ENCODE measurements at regions not wholly inside any gene's neighbourhood (a gene's known extent, or its start where the extent isn't known, plus 50 kb on each side); places are given as distances from the start of the nearest gene placed in this dataset.
"Not testable (repeated sequence)": the region's sequence is repeated elsewhere in the genome, so short reads cannot be mapped to it uniquely, and the experiment has no call there.

DNA sequence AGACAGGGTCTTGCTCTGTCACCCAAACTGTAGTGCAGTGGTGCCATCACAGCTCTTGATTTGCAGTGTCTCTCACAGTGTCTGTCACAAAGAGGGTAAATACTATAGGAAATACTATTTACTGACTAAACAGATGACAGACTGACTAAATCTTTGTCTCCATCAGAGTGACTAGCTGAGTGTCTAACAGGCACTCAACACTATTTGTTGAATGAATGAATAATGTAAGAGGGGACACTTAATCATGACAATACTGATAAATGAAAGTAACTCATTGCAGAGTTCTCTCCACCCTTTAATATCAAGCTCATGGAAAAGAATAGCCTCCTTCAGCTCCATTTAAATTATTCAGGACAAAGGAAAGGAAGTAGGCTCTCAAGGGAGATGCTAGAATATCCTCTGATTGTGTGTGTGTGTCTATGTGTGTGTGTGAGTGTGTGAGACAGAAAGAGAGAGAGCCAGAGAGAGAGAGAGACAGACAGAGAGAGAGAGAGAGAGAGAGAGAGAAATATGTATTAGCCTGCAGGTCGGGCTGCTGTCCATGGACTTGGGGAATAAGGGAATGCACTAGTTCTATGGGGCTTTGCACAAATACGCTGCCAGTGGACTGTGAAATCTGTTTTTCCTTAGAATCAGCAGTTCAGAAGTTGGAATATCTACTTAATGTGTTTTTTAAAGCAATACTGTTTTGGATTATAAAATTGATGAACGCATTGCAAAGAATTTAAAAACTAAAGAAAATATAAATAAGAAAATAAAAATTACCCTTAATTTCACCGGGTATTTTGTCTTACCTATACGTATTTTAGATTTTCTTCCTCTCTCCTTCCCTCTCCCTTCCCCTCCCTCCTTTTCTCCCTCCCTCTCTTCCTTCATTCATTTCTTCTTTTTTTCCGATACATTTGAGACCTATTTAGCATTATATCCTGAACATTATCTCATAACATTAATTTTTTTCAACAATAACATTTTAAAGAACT, 132.9 kb upstream of the LRIG1 start:
- DNase-seq = peak; percentile 7

DNA sequence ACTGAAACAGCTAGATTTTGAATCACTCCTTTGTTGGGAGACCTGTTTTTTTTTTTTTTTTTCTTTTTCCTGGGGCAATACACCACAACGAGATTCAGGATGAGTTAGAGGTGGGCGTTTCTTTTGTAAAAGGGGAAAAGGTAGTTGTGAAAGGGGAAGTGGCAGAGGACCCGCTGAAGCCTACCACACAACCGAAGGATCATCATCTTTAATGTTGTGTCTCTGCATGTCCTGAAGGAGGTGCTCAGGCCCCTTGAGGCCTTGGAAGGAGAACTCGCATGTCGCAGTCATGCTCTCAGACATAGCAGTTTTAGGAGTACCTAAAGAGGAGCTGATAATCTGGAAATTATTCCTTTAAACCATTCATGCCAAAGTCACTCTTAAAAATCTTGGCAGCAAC, 137.9 kb upstream of the LRIG1 start:
- DNase-seq = no peak

DNA sequence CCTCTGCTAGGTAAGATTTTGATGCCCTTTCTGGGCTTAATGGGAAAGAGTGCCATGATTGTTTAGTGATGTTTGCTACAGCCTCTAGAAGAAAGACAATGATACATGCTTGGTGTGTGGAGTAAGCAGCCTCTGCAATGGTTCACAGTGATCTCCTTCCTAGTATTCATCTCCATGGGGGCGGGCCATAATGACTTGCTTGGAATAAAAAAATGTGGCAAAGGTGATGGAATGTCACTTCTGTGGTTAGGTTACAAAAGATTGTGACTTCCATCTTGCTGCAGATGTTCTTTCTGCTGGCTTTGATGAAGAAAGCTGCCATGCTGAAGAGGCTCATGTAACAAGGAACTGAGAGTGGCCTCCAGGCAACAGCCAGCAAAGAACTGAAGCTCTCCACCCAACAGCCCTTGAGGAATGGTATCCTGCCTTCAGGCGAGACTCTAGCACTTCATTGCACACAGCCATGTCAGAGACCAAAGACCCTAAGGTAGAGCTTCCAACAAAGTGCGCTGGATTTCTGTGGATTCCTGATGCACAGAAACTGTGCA, 139.1 kb upstream of the LRIG1 start:
- no peak for DNase-seq

DNA sequence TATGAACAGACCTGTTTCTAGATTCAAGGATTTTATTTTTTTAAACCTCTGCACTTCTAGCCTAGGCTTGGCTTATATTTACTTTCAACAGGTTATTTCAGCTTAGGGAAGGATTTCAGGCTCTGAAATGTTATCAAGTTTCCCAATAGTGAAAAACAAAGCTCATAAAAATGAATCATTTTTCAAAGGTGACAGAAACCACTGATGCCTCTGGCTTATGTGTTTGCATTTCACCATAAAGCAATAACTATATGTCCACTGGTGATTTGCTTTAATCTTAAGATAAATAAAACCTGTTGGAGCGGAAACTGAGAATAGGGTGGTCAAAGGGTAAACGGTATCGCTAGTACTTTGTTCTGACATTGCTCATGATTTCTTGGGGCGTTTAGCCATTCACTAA, 141.2 kb upstream of the LRIG1 start:
- no peak for DNase-seq

DNA sequence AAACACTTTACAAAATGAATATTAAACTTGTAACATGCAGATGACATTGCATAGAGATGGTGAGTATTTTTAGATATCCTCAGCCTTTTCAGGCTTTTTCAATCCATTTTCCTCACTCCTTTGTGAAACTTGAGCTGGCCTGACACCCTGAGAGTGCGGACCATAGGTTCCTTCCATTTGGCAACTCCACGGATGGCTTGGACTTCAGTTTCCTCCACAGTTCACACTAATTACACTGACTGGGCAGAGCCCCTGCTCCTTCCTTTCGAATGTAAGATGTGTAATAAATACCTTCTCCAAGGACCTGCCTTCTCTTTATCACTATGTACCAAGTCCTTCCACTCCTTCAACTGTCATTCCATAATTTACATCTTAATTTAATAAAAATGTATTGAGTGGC, 141.7 kb upstream of the LRIG1 start:
- DNase-seq = no peak

DNA sequence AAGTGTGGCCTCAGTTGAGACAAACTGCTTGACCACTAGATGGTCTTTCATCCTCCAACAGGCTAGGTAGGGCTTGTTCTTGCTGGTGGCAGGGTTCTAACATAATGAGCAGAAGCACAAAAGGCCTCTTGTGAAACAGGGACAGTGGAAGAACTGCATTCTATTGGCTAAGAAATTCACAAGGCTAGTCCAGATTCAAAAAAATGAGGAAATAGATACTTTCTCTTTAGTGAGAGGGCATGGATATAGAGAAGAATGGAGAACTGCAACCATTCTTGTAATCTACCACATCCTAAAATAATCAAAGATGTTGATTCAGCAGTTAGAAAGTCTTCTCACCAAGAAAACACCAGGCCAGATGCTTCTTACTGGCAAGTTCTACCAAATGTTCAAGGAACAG, 143.7 kb upstream of the LRIG1 start:
- DNase-seq = no peak

DNA sequence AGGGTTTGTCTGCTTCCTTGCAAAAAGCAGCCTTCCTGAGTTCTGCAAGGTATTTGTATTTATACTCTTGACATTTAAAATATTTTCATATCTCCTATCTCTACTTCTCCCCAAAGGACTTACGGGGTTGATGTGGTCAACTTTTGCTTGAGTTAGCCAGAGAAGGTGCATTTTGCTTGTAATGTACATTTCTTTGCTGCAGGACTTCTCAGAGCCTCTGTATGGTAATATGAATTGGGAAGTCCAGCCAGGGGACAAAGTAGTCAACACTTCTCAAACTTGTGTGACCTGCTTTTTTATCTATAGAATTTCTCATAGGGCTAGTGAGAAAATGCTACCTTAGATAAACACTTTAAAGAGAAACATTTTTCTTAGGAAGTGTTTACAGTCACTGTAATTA, 148.2 kb upstream of the LRIG1 start:
- DNase-seq = no peak

DNA sequence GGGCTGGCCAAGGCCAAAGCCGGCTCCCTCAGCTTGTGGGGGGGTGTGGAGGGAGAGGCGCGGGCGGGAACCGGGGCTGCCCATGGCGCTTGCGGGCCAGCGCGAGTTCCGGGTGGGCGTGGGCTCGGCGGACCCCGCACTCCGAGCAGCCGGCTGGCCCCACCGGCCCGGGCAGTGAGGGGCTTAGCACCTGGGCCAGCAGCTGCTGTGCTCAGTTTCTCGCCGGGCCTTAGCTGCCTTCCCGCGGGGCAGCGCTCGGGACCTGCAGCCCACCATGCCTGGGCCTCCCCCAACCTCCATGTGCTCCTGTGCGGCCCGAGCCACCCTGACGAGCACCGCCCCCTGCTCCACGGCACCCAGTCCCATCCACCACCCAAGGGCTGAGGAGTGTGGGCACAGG, 150.7 kb upstream of the LRIG1 start:
- DNase-seq = not testable (repeated sequence)

DNA sequence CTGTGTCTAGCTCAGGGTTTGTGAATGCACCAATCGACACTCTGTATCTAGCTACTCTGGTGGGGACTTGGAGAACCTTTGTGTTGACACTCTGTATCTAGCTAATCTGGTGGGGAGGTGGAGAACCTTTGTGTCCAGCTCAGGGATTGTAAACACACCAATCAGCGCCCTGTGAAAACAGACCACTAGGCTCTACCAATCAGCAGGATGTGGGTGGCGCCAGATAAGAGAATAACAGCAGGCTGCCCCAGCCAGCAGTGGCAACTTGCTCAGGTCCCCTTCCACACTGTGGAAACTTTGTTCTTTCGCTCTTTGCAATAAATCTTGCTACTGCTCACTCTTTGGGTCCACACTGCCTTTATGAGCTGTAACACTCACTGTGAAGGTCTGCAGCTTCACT, 151.3 kb upstream of the LRIG1 start:
- DNase-seq = not testable (repeated sequence)

DNA sequence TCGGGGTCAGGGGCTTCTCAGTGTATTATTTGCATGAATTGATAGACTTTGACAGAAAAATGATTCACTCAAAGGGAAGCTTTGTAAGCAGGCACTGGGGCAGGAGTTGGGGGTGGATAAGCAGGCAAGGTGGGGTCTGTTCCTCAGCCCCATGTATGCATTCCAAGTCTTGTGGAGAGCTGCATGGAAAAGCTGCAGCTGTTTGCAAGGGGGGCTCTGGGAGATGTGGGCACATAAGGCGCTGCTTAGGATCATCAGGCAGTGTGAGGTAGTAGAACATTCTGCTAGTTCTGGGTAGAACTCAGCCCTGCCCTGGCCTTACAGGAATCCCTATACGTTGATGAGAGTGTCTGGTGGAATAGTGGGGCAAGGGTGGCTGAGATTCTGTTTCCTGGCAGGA, 154.2 kb upstream of the LRIG1 start:
- DNase-seq = no peak

DNA sequence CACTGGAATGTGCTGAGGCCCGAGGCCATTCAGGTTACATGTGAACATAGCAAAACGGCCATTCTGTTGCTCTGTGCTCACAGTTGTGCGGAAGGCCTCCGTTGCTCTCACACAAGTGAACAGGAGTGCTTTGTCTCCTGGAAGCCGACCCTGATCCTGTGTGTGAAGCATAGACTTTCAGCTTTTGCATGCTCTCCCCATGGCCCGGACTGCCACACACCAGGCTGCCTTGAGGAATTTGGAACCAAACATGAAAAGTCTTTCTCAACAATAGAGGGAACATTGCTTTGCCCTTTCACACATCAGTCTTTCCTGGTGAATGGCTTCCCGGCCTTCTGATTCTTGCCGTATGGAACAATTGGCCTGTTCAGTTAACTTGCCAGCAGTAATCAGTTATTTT, 154.8 kb upstream of the LRIG1 start:
- no peak for DNase-seq

DNA sequence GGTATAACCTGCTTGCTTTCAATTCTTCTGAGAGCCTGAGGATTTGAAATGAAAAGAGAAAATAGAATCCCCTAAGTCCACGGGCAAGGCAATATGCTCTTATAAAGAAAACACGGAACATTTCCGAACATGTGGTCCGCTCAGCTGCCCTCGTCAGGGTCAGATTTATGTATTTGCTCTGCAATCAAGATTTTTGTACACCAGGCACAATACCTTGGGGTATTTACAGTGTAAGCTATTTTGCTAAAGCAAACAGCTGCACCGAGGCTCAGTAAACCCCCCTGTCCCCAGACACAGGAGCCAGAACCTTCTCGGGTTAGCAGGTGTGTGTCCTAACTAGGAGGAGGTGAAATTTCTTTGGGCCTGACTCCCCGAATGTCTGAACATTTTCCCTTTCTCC, 155.8 kb upstream of the LRIG1 start:
- no peak for DNase-seq

DNA sequence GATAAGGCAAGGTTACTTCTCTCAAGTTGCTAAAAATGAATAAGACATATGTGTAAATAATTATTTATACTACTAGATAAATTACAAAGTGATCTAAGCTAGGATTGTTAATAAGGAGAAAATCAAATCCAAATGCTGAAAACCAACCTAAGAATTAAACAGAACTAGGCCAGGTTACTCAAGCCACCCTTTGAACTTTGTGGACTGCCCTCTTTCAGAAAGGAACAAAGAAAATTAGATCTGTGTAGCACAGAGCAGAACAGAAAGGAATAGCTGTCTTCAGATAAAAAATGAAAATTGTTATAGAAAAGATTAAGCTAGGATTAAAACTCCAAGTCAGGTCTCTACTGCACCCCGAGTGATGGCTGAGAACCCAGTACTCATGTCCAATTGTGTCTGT, 158.2 kb upstream of the LRIG1 start:
- no peak for DNase-seq

DNA sequence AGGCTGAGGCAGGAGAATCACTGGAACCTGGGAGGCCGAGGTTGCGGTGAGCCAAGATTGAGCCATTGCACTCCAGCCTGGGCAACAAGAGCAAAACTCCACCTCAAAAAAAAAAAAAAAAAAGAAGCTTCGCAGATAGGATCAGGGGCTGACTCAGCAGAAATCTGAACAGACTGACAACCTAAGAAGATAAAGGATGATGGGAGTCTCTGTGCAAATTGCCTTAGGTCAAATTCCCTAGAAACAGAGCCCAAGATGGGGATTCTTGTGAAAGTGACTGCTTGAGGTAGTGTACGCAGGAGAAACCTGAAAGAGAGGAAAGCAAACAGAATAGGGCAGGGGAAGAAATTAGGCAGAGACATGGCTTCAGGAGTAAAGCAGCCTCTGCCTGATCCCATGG, 160.8 kb upstream of the LRIG1 start:
- no peak for DNase-seq

DNA sequence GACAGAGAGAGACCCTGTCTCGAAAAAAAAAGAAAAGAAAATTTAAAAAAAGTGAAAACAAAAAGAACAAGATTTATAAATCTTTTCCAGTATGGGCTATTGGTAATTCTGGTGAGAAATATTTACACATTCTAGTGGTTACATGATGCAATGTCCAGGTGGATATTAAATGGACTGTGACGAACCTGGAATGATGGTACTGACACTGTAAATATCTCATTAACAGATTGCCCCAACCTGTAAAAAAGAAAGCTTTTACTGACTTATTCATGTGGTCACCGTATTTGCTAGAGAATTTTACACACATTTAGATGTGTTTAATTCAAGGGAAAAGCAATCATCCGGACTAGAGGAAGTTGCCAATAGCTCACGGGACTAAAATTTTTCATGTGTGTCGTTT, 162.1 kb upstream of the LRIG1 start:
- DNase-seq = no peak

DNA sequence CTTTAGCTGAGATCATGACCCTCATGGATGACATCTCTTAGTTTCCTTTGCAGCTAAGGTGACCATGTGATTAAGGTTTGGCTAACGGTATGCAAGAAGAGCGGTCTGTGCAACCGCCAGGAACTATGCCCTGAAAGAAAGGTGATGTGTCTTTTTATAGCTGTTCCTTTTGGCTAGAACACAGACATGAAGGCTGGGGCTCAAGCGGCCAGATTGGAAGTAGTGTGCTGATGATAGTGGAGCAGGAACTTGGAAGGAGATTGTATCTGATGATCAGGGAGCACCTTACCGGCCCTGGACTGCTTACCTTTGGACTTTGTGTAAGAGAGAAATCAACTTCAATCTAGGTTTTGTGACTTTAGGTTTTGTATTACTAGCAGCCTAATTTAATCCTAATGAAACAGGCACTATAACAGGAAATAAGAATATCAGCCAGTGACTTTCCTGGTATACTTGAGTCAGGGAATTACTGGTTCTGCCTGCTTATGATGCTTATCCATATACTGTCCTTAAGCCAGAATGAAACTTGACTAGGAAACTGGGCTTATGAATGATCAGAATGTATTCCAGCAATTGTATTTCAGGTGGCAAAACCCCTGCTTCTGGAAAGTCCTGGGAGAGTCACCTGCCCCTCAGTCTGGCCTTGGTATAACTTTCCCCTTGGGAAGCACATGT, 164.3 kb upstream of the LRIG1 start:
- DNase-seq = no peak

DNA sequence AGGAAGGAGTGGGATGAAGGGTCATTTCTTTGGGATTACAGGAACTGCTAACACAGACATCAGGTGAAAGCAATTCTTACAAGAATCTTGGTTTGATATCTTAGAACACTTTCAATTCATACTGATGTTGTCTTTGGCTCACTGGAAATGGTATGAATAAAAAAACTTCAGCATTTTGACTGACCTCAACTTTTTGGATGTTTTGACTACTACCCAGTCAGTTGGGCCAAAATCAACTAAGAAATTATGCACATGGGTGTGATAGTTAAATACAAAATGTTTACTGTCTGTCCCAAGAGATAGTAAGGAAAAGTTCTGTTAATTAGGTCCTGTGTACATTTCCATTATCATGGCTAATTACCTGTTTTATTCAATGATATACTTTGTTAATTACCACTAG, 165.5 kb upstream of the LRIG1 start:
- DNase-seq = no peak

DNA sequence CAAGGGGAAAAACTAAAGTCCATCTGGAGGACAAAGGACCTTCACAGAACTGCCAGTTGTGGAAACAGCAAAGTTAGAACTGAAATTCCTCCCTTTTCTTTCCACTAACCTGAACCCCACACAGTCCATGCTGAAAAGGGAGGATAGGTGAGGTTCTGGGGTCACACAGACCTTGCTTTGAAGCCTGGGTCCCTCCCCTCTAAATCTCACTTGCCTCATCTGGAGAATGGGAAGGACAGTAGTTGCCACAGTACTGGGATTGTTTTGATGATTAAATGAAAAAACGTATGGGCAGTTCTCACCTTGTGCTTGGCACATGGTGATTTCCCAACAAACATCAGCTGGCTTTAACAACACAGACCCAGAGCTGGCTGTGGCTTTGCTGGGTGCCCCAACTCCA, 166.4 kb upstream of the LRIG1 start:
- no peak for DNase-seq

DNA sequence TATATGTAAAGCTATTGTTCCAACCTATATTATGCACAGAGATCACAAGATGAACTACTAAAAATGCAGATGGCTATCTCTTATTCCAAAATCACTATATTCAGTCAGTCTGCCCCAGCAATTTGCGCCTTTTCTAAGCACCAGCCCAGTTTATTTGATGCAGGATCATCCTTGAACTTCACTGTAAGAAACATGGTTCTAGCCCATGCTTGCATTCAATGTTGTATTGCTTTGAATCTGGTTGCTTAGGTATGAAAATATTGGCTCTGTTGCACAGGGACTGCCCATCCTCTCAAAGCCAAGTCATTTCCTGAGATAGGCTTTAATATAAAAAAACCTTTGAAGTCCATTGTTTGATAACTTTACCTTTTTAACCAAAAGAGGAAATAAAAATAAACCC, 170.5 kb upstream of the LRIG1 start:
- DNase-seq = no peak

DNA sequence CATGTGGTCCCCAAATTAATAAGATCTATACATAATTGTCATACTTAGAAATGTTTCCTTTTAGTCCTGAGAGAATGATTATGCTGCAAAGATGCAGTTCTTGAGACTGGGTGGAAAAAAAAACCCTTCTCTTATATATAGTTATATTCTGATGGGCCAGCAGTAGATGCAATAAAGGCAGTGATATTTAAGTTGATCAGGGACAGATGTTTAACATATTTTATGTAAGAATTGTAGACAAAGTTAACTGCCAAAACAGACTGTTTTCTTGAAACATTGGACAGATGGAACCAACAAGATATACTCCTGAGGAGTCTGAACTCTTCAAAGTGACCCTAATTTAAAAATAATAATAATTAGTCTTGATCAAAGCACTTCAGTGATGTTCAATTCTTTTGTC, 172.0 kb upstream of the LRIG1 start:
- no peak for DNase-seq

DNA sequence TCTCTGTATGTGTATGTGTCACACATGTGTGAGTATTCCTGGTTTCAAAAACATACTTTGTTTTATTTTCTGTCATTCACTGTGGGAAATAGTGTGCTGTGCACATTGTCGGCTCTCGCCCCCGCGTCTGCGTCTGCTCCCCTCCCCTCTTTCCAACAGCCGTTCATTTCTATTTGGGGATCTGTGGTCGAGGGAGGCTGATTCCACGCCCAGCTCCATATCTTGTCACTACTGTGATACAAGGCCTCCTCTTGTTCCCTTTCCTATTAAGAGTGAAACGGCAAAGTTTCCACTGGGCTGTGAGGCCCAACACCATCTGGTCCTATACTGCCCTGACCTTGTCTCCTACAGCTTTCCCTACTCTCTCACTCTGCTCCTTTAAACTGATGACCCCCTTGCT, 172.5 kb upstream of the LRIG1 start:
- DNase-seq = no peak

DNA sequence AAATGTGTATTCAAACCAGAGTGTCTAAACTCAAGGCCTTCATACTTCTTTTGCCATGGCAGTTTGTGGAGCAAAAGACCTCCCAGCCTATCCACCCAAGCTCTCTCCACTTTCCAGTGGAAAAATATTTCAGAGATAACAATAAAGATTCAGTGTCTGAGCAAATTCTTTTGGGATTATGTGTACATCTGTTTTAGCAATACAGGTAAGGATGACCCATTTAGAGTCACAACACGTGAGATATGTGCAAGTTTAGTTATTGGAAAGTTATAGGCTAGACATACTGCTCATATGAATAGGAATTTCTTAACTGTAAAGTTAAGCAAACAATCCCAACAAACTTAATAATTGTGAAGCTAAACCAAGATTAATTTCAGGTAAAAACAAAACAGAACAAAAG, 174.5 kb upstream of the LRIG1 start:
- peak; percentile 59 for DNase-seq

DNA sequence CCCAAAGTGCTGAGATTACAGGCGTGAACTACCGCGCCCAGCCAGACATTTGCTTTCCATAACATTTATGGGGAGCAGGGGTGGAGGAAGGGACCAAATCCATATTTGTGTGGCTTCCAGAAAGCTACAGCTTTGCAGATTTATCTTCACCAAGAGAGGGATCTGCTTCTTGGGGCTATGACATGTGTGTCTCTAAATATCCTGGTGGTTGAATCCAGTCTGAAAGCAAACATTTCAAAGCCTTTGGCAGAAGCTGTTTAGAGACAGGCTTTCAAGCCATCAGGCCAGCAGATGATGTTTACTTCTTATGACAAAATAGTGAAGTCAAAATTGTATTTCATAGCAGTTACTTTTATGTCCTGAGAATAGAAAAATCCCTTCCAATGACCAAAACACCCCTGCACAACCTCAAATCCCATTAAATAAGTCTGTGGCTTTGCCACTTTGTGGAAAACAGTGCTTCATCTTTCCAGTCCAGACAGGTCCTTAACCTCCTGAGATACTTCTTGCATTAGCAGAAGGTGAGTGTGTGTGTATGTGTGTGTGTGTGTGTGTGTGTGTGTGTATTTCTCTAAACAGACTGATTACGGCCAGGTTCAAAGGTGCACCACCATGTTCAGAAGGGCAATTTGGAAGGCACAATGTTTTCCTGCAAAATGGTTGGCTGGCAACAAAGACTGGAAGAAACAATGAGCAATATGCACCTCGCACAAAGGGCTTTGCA, 191.4 kb upstream of the LRIG1 start:
- no peak for DNase-seq

Data from fibroblast of skin of scalp (primary cell).